Hepatocyte (in vitro differentiated cells): ENCODE measurements at regions not wholly inside any gene's neighbourhood (a gene's known extent, or its start where the extent isn't known, plus 50 kb on each side); places are given as distances from the start of the nearest gene placed in this dataset.

ENCODE experiments used
- DNase-seq: peaks from one replicate; pipeline ENCODE4 v3.0.0-alpha.2; 2016; ENCODE audit warnings: low spot score
- H2AFZ ChIP-seq: fragments of 200-600 bp; sonication (generic); 2 replicates; pipeline ENCODE4 v1.6.0; 2016; ENCODE audit warnings: antibody characterized with exemption, mild to moderate bottlenecking
- H3K27ac ChIP-seq: fragments of 200-600 bp; sonication (generic); 2 replicates; pipeline ENCODE4 v1.5.1; 2016; ENCODE audit warnings: mild to moderate bottlenecking
- H3K27me3 ChIP-seq: fragments of 200-600 bp; sonication (generic); 2 replicates; pipeline ENCODE4 v1.6.1; 2016
- H3K36me3 ChIP-seq: fragments of 200-600 bp; sonication (generic); replicated peaks from 2 replicates; pipeline ENCODE4 v1.5.1; 2016; ENCODE audit warnings: low read depth; ENCODE audit not compliant: insufficient read depth
- H3K4me1 ChIP-seq: fragments of 200-600 bp; sonication (generic); 2 replicates; pipeline ENCODE4 v1.5.1; 2016; ENCODE audit warnings: mild to moderate bottlenecking, moderate library complexity; ENCODE audit not compliant: insufficient read depth
- H3K4me2 ChIP-seq: fragments of 200-600 bp; sonication (generic); 2 replicates; pipeline ENCODE4 v1.6.0; 2016
- H3K4me3 ChIP-seq: fragments of 200-600 bp; sonication (generic); 2 replicates; pipeline ENCODE4 v1.5.1; 2016; ENCODE audit warnings: mild to moderate bottlenecking
- H3K79me2 ChIP-seq: fragments of 200-600 bp; sonication (generic); 2 replicates; pipeline ENCODE4 v1.6.0; 2017; ENCODE audit warnings: mild to moderate bottlenecking
- H3K9me2 ChIP-seq: fragments of 200-600 bp; sonication (generic); replicated peaks from 2 replicates; pipeline ENCODE4 v1.6.0; 2017; ENCODE audit warnings: mild to moderate bottlenecking; ENCODE audit not compliant: insufficient read depth
- H3K9me3 ChIP-seq: fragments of 200-600 bp; sonication (generic); 2 replicates; pipeline ENCODE4 v1.5.1; 2016; ENCODE audit warnings: low read depth, mild to moderate bottlenecking
- H4K20me1 ChIP-seq: fragments of 200-600 bp; sonication (generic); 2 replicates; pipeline ENCODE4 v1.6.0; 2016; ENCODE audit warnings: mild to moderate bottlenecking; ENCODE audit not compliant: insufficient read depth, poor library complexity, severe bottlenecking
- EZH2 ChIP-seq: fragments of 200-600 bp; sonication (generic); IDR thresholded peaks from 2 replicates; pipeline ENCODE4 v1.6.1; 2016; ENCODE audit warnings: antibody characterized with exemption, mild to moderate bottlenecking, borderline replicate concordance
- EZH2phosphoT487 ChIP-seq: fragments of 200-600 bp; sonication (generic); IDR thresholded peaks from one replicate; pipeline ENCODE4 v1.6.1; 2018; ENCODE audit warnings: antibody characterized with exemption, mild to moderate bottlenecking, low read depth, moderate library complexity; ENCODE audit not compliant: unreplicated experiment, severe bottlenecking
- WGBS: methylation state at CpG from one replicate; pipeline ENCODE4 v1.1.6; 2016; ENCODE audit warnings: low lambda C conversion rate; ENCODE audit errors: missing lambda C conversion rate; 5-methylcytosine and 5-hydroxymethylcytosine counted together
- TF ChIP-seq, protein P1 (sequence below): fragments of 200-600 bp; sonication (generic); IDR thresholded peaks from 2 replicates; pipeline ENCODE4 v1.5.1; 2016; ENCODE audit warnings: antibody characterized with exemption, mild to moderate bottlenecking; ENCODE audit not compliant: poor library complexity

DNA sequence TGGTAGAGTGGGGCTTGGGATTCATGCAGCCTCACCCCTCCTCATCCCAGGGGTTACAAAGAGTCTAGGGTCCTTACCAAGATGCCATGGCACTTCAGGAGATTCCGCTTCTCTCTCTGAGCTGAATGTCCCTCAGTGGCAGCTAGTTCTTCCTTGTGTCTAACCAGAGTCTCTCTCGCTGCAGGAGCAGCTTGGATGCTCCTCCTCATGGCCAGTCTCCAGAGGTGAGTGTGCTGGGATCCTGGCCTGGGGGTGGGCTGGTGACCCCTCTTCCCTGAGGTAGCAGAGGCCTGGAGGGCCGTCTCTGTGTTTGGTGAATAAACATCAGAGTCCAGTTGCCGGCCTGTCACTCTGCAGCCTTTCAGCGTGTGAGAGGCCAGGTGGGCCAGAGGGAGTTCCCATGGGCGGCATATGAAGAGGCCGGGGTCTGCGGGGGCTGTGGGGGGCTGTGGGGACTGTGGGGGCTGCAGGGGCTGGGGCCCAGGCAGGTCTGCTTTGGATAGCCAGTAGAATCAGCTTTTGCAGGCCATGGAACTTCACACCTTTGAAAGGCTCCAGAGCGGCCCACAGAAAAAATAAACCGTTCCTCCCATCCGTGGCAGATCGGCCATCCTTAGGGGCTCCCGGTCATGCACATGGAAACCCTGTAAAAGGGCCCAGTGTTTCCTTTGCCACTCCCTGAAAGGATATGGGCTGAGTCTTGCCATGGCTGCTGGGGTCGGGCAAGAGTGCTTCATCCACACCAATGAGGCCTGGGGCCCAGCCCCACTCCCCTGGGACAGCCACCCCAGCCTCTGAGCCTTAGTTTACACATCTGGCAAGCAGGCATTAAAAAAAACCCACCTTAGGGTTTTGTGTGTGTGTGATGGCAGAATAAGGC, 256.4 kb downstream of the FOXD2 start:
- Histone ChIP-seq H3K79me2 (no peaks in the 10 kb centered on the region), H3K27ac (no peak overlapping the region), H4K20me1 (no peaks in the 10 kb centered on the region), H2AFZ (no peak overlapping the region), H3K9me2 (no peaks in the 10 kb centered on the region), H3K4me3 (no peak overlapping the region), H3K4me2 (no peak overlapping the region), H3K36me3 (no peaks in the 10 kb centered on the region), H3K27me3 (peaks cover 2% of the 10 kb centered on the region), H3K4me1 (peaks cover 13% of the 10 kb centered on the region), H3K9me3 (no peaks in the 10 kb centered on the region)
- TF ChIP-seq EZH2 (no peak), EZH2phosphoT487 (no peak)
- TF ChIP-seq, protein P1, sequence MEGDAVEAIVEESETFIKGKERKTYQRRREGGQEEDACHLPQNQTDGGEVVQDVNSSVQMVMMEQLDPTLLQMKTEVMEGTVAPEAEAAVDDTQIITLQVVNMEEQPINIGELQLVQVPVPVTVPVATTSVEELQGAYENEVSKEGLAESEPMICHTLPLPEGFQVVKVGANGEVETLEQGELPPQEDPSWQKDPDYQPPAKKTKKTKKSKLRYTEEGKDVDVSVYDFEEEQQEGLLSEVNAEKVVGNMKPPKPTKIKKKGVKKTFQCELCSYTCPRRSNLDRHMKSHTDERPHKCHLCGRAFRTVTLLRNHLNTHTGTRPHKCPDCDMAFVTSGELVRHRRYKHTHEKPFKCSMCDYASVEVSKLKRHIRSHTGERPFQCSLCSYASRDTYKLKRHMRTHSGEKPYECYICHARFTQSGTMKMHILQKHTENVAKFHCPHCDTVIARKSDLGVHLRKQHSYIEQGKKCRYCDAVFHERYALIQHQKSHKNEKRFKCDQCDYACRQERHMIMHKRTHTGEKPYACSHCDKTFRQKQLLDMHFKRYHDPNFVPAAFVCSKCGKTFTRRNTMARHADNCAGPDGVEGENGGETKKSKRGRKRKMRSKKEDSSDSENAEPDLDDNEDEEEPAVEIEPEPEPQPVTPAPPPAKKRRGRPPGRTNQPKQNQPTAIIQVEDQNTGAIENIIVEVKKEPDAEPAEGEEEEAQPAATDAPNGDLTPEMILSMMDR, result no peak
- DNase-seq, result no peak
- WGBS, result 81% methylated on average over 14 of the region's 14 CpGs

DNA sequence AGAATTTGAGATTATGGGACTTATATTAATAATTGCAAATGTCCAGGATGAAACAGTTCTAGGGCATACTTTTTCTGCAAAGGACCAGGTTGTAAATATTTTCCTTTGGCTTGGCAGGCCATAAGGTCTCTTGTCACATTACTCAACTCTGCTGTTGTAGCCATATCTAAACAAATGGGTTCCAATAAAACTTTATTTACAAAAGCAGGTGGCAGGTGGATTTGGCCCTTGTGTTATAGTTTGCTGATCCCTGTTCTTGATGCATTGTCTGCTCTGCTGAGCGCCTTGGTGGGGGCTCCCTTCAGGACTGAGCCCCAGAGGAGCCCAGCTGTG, 258.5 kb downstream of the FOXD2 start:
- Histone ChIP-seq H4K20me1 (no peaks in the 10 kb centered on the region), H3K9me2 (no peaks in the 10 kb centered on the region), H3K9me3 (no peaks in the 10 kb centered on the region), H3K27ac (peak overlapping the region; percentile 92), H3K27me3 (peaks cover 2% of the 10 kb centered on the region), H3K36me3 (no peaks in the 10 kb centered on the region), H3K4me3 (no peak overlapping the region), H2AFZ (no peak overlapping the region), H3K79me2 (no peaks in the 10 kb centered on the region), H3K4me1 (peaks cover 11% of the 10 kb centered on the region), H3K4me2 (no peak overlapping the region)
- no peak for TF ChIP-seq EZH2phosphoT487
- TF ChIP-seq EZH2, result no peak
- TF ChIP-seq, protein P1, result no peak
- no peak for DNase-seq
- 94% methylated on average over 1 of the region's 1 CpG for WGBS

DNA sequence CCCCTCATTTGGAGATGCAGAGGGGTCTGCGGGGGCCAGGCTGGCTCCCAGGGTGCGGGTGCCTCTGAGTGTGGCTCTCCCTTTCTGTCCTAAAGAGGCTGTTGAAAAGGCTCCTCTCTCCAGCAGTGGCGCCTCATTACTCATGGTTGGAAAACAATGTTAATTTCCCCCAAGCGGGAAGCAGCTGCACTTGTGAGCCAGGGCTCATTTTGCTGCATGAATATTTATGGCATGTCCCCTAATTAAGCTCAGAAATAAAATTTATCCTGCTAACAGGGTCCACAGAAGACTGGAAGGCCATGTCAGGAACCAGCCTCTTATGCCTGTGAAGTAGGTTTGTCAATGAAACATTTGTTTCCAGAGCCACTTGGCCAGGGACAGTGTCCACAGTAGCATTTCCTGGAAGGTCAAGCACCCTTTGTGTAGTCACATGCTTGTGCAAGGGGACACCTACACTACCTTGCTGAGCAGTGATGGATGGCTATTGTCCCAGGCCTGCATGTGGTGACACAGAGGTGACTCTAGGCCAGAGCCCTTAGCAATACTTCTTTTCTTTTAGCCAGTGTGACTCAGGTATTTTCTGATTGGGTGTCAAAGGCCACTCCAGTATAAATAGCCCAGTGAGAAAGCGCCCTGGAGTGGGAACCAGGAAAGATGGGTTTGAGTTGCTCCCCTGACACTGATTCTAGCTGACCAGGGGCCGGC, 259.0 kb downstream of the FOXD2 start:
- Histone ChIP-seq H4K20me1 (no peaks in the 10 kb centered on the region), H3K9me3 (no peaks in the 10 kb centered on the region), H3K36me3 (no peaks in the 10 kb centered on the region), H3K27me3 (peaks cover 2% of the 10 kb centered on the region), H3K79me2 (no peaks in the 10 kb centered on the region), H3K4me3 (no peak overlapping the region), H3K9me2 (no peaks in the 10 kb centered on the region), H3K27ac (peak overlapping the region; percentile 92), H2AFZ (no peak overlapping the region), H3K4me1 (peaks cover 11% of the 10 kb centered on the region), H3K4me2 (no peak overlapping the region)
- peak; percentile 61 for DNase-seq
- TF ChIP-seq, protein P1, result no peak
- no peak for TF ChIP-seq EZH2
- no peak for TF ChIP-seq EZH2phosphoT487
- 99% methylated on average over 6 of the region's 6 CpGs for WGBS
